Sciatic nerve (tissue), 2 donors: ENCODE measurements at regions not wholly inside any gene's neighbourhood (a gene's known extent, or its start where the extent isn't known, plus 50 kb on each side); places are given as distances from the start of the nearest gene placed in this dataset.
A peak's percentile ranks its signal among the peaks of the same experiment; 100 is the strongest.

Experiments used
- ATAC-seq: fragments of 200-7000 bp; cut with Tn5 transposase; one replicate; pipeline ENCODE4 v1.9.1; 2020; ENCODE audit warnings: mild to moderate bottlenecking, moderate library complexity
- DNase-seq: peaks from one replicate; pipeline ENCODE4 v3.0.0-alpha.2; 2020; ENCODE audit warnings: low spot score
- intact Hi-C: fragments of 100-400 bp; cut with DNase I; formaldehyde crosslinking; loops from one replicate; pipeline ENCODE4 v1.14.2; 2022
- donor health status: DM: no; HTN: no; CAD: no.
- donor health status: DM: no; HTN: no; CAD: no.

DNA sequence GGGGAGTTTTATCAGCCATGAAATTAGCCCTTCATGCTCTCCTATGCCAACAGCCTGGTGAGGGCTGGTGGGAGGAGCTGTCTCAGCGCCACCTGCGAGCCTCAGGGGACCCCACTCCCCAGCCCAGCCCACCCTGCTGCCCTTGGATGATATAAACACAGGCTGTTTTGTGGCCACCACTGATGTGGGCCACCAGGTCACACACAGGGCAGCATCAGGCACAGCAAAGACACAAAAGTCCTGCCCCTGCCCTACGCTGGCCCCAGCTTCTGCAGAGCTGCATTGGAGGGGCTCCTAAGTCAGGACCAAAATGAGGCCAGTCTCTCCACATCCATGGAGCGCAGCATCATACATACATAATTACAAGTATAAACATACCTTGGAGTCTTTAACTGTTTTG, 110.6 kb upstream of the TEX51 start:
- ATAC-seq (no peak), DNase-seq (no peak)
- intact Hi-C loops, result no loop called here

DNA sequence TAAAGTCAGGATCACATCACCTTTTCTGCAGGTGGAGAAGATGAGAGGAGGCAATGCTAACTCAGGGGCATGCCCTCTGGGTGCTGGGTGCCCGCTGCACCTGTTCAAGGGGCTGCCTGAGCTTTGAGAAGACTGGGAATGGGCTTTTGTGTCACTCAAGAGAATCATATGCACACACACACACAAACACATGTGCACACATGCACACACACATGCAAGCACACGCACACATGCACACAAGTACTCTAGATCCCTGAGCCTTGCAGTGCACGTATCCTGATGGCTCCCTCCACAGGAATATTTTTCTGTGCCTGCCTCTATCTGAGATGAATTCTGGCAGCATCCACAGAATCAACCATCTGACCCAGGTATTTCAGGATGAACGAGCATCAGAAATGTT, 110.0 kb upstream of the TEX51 start:
- ATAC-seq (no peak), DNase-seq (no peak)
- intact Hi-C loops, result no loop called here

DNA sequence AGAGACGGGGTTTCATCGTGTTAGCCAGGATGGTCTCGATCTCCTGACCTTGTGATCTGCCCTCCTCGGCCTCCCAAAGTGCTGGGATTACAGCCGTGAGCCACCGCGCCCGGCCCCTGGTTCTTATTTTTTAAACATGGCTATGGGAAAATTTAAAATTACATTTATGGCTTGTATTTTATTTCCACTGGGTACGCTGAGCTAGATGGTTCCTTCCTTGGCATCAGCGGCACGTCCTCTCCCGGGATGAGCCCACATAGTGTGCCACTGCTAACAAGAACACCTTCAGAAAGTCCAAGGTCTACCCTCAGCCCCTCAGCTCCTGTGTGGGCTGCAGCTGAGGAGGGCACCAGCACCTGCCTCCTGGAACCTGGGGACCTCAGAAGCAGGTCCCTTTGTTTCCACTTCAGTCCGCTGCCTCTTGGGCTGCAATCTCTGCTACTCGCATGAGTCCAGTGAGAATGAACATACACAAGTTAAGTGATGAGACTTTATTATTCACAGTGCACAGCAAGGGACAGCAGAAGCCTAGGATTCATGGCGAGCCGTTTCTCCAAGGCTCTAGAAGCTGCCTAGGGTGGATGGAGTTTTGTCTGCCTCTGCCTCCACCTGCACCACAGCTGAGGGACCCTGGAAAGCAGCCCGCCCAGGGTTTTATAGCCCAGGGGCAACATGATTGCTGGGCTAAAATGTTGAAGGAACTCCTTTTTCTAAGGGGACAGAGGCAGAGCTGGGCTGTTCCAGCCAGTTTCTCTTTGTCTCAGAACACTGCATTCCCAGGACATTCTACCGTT, 107.5 kb upstream of the TEX51 start:
- intact Hi-C loops, result no loop called here
- DNase-seq (peak; percentile 27), ATAC-seq (no peak)

DNA sequence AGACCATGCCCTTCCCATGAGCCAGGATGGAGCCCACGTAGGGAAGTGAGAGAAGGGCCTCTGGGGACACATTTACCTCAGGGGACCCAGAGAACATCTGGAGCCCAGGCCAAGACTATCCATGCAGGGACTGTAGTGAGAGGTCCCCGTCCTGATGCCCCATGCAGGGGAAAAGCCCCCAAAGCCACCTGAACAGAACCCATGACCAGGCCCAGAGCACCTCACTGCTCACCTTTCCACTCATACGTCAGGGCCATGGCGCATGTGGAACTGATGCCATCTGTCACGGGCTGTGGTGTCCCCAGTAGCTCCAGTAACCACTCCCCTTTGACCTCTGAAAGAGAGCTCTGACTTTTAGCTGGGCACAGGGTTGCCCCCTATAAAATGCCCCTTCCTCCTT, 106.5 kb upstream of the TEX51 start:
- DNase-seq (no peak), ATAC-seq (no peak)
- intact Hi-C loops, result no loop called here

DNA sequence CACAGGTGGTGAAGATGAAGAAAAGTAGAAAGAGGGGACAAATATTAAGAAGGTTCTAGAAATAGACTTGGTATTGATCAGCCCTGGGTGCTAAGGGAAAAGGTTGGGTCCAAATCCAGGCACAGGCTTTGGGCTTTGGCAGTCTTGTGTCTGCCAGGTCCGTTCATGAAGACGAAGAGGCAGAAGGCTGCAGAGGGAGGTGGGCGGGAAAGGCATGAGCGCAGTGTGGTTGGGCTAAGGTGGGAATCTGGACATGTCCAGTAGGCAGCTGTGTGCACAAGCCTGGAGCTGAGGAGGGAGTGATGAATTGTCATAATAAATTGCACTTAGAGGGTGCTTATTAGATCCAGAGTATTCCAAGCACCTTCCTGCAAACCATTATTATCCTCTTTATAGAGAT, 105.7 kb upstream of the TEX51 start:
- intact Hi-C loops, result no loop called here
- no peak for ATAC-seq
- DNase-seq, result no peak

DNA sequence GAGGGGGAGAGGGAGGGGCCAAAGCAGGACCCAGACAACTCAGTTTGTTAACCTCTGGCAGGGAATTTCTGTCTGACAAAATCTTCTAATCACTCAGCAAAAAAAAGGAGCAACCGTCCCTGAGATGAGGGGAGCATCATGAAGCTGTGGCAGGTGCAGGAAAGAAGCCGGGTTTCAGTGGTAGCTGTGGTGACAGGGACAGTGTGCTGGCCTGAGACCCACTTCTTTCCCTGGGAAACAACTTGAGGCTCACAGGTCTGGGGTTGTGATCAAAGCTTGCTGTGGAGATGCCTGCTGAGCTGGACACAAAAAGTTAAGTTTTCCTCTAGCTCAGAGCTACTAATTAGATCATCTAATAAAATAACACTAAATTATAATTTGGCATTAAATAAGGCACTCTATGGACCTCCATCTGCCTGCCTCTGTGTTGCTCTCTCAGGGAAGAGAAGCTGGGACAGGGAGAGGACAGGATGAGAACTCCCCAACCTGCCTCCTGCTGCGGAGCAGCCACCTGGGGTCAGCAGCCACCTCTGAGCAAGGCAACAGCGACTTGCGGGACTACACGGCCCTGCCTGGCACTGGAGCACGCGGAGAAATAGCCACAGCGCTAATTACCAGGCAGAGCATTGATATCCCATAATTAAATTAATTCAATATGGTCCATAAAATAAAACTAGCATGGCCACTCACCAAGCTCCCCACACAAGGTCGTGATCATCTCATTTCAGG, 104.6 kb upstream of the TEX51 start:
- ATAC-seq (no peak), DNase-seq (peak; percentile 39)
- intact Hi-C loops, result no loop called here

DNA sequence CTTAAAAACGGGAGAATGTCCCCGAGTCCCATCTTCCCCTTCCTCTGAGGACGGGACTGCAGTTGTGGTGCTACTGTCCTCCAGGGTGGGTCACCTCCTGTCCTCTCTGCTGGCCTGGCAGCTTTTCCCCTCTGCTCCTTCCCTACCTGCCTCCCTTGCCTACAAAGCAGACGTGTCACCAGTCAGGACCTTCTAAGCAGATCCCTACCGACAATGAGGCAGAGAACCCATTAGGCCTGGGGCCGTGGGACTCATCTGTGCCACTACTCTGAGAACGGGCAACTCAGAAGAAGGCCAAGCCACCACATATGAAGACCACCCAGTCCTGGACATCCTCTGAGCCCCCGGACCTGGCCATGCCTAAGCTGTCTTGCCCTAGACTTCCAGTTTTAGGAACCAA, 103.0 kb upstream of the TEX51 start:
- no peak for DNase-seq
- intact Hi-C loops, result no loop called here
- ATAC-seq, result no peak

DNA sequence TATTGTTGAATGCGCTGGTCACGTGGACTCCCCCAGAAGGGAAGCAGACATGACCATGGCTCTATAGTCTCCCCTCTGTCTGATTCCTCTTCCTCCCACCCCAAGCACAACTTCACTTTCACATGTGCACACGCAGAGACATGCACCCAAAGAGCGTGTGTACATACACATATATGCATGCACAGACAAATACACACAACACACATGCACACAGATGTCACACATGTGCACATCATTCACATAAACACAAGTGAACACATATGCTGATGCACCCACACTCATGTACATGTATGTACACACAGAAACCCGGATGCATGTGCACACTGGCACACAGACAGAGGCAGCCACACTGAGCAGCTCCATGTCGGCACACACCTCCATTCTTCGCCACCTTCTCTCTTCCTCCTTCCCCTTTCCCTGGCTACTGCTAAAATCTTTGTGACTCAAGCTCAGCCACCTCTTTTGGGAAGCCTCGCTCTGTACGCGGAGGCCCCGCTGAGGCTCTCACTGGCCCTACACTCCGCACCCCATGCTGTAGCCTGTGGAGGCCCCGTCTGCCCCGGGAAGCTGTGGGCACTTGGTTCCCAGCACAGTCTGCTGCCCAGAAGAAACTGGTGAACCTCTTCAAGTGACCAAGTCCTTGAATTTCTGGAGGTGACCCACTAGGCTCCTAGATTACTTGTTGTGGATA, 101.6 kb upstream of the TEX51 start:
- DNase-seq, result no peak
- intact Hi-C loops, result no loop called here
- no peak for ATAC-seq

DNA sequence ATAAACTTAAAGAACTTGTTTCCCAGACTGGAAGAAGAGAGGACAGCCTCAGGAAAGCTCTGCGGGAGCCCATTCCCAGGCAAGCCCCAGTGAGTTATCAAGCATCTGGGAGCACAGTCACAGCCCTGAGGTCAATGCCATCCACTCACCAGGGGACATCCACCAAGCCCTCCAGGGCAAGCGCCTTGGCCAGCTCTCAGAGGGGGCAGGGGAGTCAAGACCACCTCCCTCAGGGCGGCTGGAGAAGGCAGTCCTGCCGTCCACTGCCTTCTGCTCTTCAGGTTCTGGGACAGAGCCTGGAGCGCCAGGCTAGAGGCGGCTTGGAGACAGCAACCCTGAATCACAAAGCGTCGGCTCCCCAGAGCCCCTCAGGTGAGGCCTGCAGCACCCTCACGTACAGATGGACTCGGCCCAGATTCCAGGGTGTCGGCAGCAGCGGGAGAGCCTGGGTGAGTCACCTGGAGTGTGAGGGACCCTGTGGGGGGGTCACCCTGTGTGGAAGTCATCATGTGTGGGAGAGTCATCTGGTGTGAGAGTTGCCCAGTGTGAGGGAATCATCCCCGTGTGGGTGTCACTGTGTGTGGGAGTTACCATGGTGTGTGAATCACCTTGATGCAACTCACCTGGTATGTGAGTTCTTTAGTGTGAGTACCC, 100.9 kb upstream of the TEX51 start:
- ATAC-seq, result no peak

DNA sequence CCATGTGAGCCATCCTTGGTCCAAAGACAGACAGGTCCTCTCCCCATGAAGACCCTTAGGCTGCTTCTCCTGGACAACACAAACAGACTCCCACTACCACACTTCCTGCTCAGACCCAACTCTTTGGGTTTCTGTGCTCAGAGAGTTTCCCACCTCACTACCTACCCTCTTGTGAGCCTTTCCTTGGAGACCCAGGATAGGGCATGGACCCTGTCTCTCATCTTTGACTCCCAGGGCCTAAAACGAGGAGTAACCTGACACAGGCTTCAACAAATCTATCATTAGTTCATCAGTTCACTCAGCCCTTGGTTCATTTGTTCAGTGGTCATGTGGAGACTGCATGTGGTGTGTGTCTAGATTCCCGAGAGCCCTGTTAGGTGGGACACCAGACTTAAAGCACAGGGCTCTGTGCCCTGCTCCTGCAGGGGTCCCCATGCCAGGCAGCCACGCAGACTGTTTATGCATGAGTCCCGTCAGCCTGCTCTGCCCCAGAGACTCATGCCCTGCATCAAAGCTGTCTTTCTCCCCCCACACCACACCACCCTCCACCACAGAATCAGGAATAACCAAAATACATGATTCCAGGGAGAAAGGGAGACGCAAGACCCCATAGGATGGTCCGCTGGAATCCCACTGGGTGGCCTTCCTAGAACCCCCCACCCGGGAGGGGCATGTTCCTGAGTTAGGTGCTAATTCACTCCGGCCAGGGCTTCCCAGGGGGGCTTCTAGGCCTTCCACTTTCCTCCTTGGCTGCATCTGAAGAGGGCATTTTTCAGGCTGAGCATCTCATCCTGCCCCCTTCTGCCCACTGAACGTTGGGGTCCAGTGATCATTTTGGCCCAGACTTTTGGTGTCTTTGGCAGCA, 100.2 kb upstream of the TEX51 start:
- intact Hi-C loops, result no loop called here
- DNase-seq (no peak), ATAC-seq (no peak)

More for the DNA sequence above, 100.9 kb upstream of the TEX51 start:
- DNase-seq, result no peak
- intact Hi-C loops, result no loop called here

DNA sequence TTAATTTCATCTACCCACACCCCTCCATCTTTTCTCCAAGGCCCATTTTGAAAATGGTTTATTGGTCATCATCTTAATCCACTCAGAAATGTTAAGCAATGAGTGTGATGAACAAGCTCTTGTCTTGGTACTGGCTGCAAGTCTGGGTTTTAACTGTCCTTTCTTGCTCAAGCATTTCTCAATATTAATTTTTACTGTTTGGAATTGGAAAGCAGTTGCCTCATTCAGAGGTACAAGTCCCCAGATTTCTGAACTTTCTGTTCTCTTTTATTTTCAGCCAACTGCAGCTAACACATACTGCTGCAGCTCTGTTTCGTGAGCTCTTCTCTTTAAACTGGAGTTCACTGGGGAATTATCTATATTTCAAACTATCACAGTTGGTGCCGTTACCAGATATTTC, 99.4 kb upstream of the TEX51 start:
- ATAC-seq (peak; percentile 28), DNase-seq (no peak)
- intact Hi-C loops, result no loop called here

DNA sequence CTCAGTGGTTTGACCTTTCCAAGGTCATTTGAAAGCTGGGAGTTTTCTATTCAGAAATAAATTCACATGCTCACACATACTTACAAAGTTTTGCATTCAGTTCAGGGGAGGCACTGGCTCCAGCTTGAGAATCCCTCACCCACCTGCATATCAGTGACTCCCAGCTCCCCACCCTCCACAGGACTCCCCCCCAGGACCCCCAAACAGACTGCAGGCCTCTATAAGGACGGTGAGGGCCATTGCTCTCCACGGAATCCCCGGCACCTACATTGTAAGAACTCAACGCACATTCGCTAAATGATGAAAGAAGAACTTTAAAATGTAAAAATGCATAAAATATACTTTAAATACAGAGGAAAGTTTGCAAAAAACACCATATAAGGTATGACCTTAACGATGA, 97.2 kb upstream of the TEX51 start:
- DNase-seq, result no peak
- intact Hi-C loops, result no loop called here
- no peak for ATAC-seq

DNA sequence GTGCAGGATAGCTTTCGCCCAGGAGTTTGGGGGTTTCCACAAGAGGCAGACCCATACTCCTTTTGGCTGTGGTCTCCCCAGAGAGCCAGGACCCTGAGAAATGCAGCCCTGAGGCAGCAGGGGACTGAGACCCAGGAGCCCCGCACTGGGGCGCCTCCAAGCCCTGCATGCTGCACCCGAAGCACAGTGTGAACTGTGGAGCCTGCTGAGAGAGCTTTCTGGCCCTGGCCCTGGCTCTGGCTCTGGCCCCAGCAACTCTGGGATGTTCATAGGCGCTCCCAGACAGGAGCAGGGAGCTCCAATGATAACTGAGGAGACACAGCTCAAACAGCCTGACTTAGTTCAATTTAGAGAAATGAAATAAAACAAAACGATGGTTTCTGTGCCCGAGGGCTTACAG, 96.4 kb upstream of the TEX51 start:
- intact Hi-C loops, result no loop called here
- no peak for ATAC-seq

DNA sequence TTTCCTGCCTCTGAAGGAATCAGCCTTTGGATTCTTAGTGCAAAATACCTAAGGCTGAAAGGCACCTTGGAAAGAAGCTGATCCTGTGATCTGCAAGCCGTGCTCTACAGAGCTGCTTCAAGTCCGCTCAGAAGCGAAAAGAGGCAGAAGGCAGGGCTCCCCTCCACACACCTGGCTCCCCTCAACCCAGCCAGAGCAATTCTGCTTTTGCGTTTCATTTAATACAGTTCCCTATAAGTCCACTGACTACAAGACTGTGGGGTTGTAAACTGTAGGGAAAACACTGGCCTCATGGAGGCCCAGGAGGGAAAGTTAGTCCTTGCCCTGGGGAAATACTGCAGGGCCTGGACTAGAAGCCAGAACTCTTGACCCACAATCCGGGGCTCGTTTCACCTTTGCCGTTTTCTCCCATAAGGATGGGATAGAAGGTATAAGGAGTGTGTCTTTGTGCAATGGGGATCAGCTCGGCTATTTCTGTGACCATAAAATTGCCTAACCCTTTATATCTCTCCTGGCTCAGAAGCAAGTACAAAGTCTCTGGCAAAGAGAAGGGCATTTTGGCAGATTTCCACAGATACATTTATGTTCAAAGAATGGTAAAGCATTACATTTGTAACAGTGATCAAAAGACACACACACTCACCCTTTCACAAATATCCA, 95.8 kb upstream of the TEX51 start:
- DNase-seq (no peak), ATAC-seq (no peak)
- intact Hi-C loops, result no loop called here

More for the DNA sequence above, 96.4 kb upstream of the TEX51 start:
- DNase-seq, result no peak

DNA sequence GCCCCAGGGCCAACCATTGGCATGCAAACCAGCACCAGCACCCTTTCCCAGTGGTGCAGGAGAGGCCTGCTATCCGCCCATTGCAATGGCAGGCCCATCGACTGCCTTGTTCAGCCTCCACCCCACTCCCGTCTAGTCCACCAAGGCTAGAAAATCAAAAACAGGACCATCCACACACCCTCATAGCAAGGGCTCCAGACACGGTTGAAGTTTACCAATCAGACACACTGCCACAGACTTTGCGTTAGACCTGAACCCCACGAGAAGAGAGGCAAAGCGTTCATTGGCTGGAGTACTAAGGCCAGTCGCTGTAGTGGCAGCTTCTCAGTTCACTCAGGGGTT, 95.3 kb upstream of the TEX51 start:
- no peak for DNase-seq
- no peak for ATAC-seq
- intact Hi-C loops, result no loop called here

DNA sequence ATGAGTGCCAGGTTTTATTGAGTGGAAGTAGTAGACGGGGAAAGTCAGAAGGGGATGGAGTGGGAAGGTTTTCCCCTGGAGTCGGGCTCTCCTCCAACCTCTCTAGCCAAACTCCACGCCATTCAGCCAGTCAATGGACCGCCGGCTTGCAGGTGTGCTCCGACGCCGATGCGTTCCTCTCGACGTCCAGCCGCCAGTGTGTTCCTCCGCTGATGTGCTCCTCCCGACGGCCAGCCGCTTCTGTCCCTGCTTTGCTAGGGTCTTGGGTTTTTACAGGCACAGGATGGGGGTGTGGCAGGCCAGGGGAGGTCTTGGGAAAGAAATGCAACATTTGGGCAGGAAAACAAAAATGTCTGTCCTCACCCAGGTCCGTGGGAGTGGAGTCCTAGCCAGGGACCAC, 94.3 kb upstream of the TEX51 start:
- intact Hi-C loops, result no loop called here
- DNase-seq (no peak), ATAC-seq (no peak)

DNA sequence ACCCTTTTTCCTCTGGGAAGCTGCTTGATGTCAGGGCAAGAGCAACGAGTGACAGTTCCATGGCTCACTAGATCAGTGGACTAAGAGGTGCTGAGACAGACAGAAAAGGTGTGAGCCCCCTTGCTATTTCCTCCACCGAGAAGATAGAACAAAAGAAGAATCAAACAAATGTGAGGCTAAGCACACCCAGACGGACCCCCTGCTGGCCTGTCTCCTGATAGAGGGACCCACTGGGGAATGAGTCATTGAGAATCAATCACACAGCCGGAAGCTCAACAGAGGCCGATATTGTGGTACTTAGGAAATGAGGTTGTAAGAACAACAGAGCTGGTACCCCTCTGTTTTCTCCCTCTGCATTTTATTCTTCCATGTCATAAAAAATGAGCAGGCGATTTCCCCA, 89.8 kb upstream of the TEX51 start:
- ATAC-seq (no peak), DNase-seq (no peak)
- intact Hi-C loops, result no loop called here

DNA sequence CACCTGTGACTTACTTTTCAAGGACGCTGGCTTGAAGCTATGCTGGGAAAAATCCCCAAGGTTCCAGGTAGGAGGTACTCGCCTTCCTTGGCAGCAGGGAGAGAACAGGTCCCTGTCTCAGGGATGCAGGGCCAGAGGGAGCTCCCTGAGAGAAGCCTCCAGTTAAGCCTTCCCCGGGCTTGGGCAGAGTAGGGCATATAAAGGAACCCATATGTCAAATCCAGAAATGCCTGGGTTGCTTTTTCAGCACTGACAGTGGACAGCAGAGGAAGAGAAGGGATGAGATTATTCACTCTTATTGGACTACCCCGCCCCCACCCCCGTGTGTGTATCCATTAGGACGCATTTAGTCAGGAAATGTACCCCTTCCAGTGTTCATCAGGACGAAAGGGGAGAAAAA, 89.3 kb upstream of the TEX51 start:
- DNase-seq (no peak), ATAC-seq (no peak)
- intact Hi-C loops, result no loop called here
